ENCODE measurements at regions not wholly inside any gene's neighbourhood (a gene's known extent, or its start where the extent isn't known, plus 50 kb on each side); places are given as distances from the start of the nearest gene placed in this dataset.
A peak's percentile ranks its signal among the peaks of the same experiment; 100 is the strongest.

DNA sequence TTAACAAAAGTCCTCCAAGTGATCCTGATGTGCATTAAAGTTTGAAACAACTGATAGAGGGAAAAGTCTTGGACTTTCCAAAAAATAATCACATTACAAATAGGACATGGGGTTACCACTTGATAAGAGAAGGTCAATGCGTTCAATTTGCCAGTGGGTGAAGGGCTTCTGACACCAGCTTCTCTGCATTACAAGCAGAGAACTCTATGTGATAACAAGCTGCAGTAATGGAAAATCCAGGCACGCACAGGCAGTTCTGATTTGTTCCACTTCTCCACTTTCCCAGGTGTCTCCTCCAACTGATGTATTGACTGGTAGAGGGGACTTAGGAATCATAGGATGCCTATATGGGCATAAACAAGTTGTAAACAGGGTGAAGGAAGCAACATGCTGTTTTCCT, 234.0 kb upstream of the MGAT5 start:
- Histone ChIP-seq H4K20me1 (ENCODE audit: insufficient read depth, low read length) (no peaks in the 10 kb centered on the region), H3K18ac (ENCODE audit: low read depth, low read length) (peak overlapping the region; percentile 51; the same call in 1 of the 2 replicates), H2BK15ac (ENCODE audit: low read depth, low read length) (0 out of 3 replicates have a peak overlapping the region, but pooled peaks have one; percentile 15), H3K14ac (replicated peaks; ENCODE audit: low read depth, low read length) (0 out of 2 replicates have a peak overlapping the region, but pooled peaks have one; percentile 6), H2AFZ (replicated peaks; ENCODE audit: low read length, poor library complexity) (no peak overlapping the region), H2BK20ac (ENCODE audit: low read depth, low read length) (no peak overlapping the region; the same call in 1 of the 2 replicates), H3K4me3 (ENCODE audit: insufficient read depth, low read depth, low read length) (no peak overlapping the region), H3K27me3 (ENCODE audit: control insufficient read depth, insufficient read depth, low read length) (no peaks in the 10 kb centered on the region), H3K27ac (ENCODE audit: insufficient read depth, low read length) (no peak overlapping the region), H2BK120ac (ENCODE audit: low read depth, low read length) (no peak overlapping the region), H2AK9ac (replicated peaks; ENCODE audit: low read depth, low read length, poor library complexity) (no peak overlapping the region), H3K4me2 (ENCODE audit: low read depth, low read length) (no peak overlapping the region), H3K9ac (ENCODE audit: low read depth, low read length) (no peak overlapping the region), H3K56ac (ENCODE audit: extremely low read depth, insufficient read depth, low read length) (no peak overlapping the region), H4K5ac (ENCODE audit: low read depth, low read length) (peak overlapping the region; percentile 17; the same call in 1 of the 2 replicates), H3K36me3 (ENCODE audit: control insufficient read depth, insufficient read depth, low read length) (no peaks in the 10 kb centered on the region), H2AK5ac (ENCODE audit: low read depth, low read length) (no peak overlapping the region), H3K23ac (ENCODE audit: low read depth, low read length) (no peak overlapping the region), H2BK5ac (ENCODE audit: low read depth, low read length, poor library complexity, severe bottlenecking) (no peak overlapping the region), H3K9me3 (ENCODE audit: control insufficient read depth, insufficient read depth, low read length) (no peaks in the 10 kb centered on the region), H3K9me1 (ENCODE audit: insufficient read depth, low read length) (peaks cover 6% of the 10 kb centered on the region; the same call in 1 of the 2 replicates), H4K8ac (ENCODE audit: low read depth in 2 of 2, low read length in 2 of 2) (no peak overlapping the region), H3K79me1 (ENCODE audit: low read depth in 1 of 2, low read length in 2 of 2) (no peaks in the 10 kb centered on the region), H3K4me1 (ENCODE audit: control insufficient read depth, insufficient read depth, low read length) (peaks cover 10% of the 10 kb centered on the region), H4K91ac (ENCODE audit: insufficient read depth, low read depth, low read length) (no peak overlapping the region), H3K4ac (ENCODE audit: low read depth, low read length) (no peak overlapping the region)
- intact Hi-C loops (cut with micrococcal nuclease), result loop anchor here (5.0 kb wide), 1 partner anchor 227 kb away; no protein-coding TSS in a partner anchor
- no peak for TF ChIP-seq RAD21 (IDR thresholded peaks at IDR 0.05; ENCODE audit: low read length)
- no peak for TF ChIP-seq RCOR1 (IDR thresholded peaks at IDR 0.05; ENCODE audit: insufficient replicate concordance, low read length)
- no peak for TF ChIP-seq MAZ (IDR thresholded peaks at IDR 0.05; ENCODE audit: borderline replicate concordance, low read depth, low read length)
- no peak for TF ChIP-seq RFX5 (IDR thresholded peaks at IDR 0.05; ENCODE audit: low read depth, low read length)
- no peak for TF ChIP-seq CHD1 (IDR thresholded peaks at IDR 0.05; ENCODE audit: low read depth, low read length)
- TF ChIP-seq SMC3 (IDR thresholded peaks at IDR 0.05; ENCODE audit: low read depth, low read length), result no peak
- no peak for TF ChIP-seq CEBPB (IDR thresholded peaks at IDR 0.05; ENCODE audit: low read depth, low read length)
- TF ChIP-seq FOS (IDR thresholded peaks at IDR 0.05; ENCODE audit: low read depth, low read length), result no peak
- no peak for TF ChIP-seq MAFK (IDR thresholded peaks at IDR 0.05; ENCODE audit: low read depth, low read length)
- TF ChIP-seq, protein P1, sequence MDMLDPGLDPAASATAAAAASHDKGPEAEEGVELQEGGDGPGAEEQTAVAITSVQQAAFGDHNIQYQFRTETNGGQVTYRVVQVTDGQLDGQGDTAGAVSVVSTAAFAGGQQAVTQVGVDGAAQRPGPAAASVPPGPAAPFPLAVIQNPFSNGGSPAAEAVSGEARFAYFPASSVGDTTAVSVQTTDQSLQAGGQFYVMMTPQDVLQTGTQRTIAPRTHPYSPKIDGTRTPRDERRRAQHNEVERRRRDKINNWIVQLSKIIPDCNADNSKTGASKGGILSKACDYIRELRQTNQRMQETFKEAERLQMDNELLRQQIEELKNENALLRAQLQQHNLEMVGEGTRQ (IDR thresholded peaks at IDR 0.05; ENCODE audit: low read depth, low read length), result no peak
- TF ChIP-seq MXI1 (IDR thresholded peaks at IDR 0.05; ENCODE audit: borderline replicate concordance, low read depth, low read length), result no peak
- no peak for TF ChIP-seq BHLHE40 (IDR thresholded peaks at IDR 0.05; ENCODE audit: low read depth, low read length)
- TF ChIP-seq, protein P2, sequence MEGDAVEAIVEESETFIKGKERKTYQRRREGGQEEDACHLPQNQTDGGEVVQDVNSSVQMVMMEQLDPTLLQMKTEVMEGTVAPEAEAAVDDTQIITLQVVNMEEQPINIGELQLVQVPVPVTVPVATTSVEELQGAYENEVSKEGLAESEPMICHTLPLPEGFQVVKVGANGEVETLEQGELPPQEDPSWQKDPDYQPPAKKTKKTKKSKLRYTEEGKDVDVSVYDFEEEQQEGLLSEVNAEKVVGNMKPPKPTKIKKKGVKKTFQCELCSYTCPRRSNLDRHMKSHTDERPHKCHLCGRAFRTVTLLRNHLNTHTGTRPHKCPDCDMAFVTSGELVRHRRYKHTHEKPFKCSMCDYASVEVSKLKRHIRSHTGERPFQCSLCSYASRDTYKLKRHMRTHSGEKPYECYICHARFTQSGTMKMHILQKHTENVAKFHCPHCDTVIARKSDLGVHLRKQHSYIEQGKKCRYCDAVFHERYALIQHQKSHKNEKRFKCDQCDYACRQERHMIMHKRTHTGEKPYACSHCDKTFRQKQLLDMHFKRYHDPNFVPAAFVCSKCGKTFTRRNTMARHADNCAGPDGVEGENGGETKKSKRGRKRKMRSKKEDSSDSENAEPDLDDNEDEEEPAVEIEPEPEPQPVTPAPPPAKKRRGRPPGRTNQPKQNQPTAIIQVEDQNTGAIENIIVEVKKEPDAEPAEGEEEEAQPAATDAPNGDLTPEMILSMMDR (conservative IDR thresholded peaks at IDR 0.05; ENCODE audit: low read depth, low read length), result no peak
- no peak for TF ChIP-seq NFE2L2 (IDR thresholded peaks at IDR 0.05; ENCODE audit: low read depth, low read length)
- in situ Hi-C loops (cut with MboI; ENCODE audit: low sequenced_read_pairs), result no loop called here
- no peak for DNase-seq
- no TSS peak for BruUV-seq (replicated peaks)
- ChIA-PET POLR2A (ENCODE audit: unreplicated experiment) (no interaction called here), CTCF (no interaction called here)
- ATAC-seq (ENCODE audit: low read depth), result no peak
- dilution Hi-C loops (cut with HindIII; ENCODE audit: low sequenced_read_pairs, unreplicated experiment), result no loop called here
- no CpG with 5 or more reads among the region's 2 CpGs for WGBS, 2 experiments (ENCODE audit: extremely low coverage in 2 of 2, insufficient read length in 1 of 2)
